GM18951 (cell line): ENCODE measurements at regions not wholly inside any gene's neighbourhood (a gene's known extent, or its start where the extent isn't known, plus 50 kb on each side); places are given as distances from the start of the nearest gene placed in this dataset.

Experiments used
- POLR2A ChIP-seq: IDR thresholded peaks from 4 replicates; pipeline ENCODE4 v1.6.1; 2011; ENCODE audit warnings: mild to moderate bottlenecking; ENCODE audit not compliant: insufficient read length, insufficient read depth; ENCODE audit errors: extremely low read depth
- in situ Hi-C: fragments of 300-500 bp; cut with MboI; formaldehyde crosslinking; loops from one replicate; pipeline ENCODE4 v1.12.0; 2022; ENCODE audit warnings: low sequenced_read_pairs, mixed read lengths, inconsistent platforms; ENCODE audit not compliant: unreplicated experiment

- in situ Hi-C loops: no loop called here
- no peak for TF ChIP-seq POLR2A
Observed at GRCh38 chr1:56034847-56035481, 544.4 kb downstream of the PLPP3 start.

GRCh38 chr1:56034222-56034621 is 545.1 kb downstream of the PLPP3 start:
- TF ChIP-seq POLR2A: no peak
- in situ Hi-C loops: no loop called here

- in situ Hi-C loops: no loop called here
- no peak for TF ChIP-seq POLR2A
Observed at GRCh38 chr1:56033321-56034037, 545.9 kb downstream of the PLPP3 start.

GRCh38 chr1:56032096-56032676 is 547.2 kb downstream of the PLPP3 start:
- no peak for TF ChIP-seq POLR2A
- in situ Hi-C loops: no loop called here

GRCh38 chr1:56031001-56031400 is 548.4 kb downstream of the PLPP3 start:
- in situ Hi-C loops: no loop called here
- TF ChIP-seq POLR2A: no peak

- in situ Hi-C loops: no loop called here
- no peak for TF ChIP-seq POLR2A
Observed at GRCh38 chr1:56029319-56030003, 549.9 kb downstream of the PLPP3 start.

- in situ Hi-C loops: no loop called here
Observed at GRCh38 chr1:56028911-56029310, 550.5 kb downstream of the PLPP3 start.

GRCh38 chr1:56028244-56028643 is 551.1 kb downstream of the PLPP3 start:
- TF ChIP-seq POLR2A: no peak
- in situ Hi-C loops: no loop called here

More at GRCh38 chr1:56028911-56029310, 550.5 kb downstream of the PLPP3 start:
- TF ChIP-seq POLR2A: no peak

- in situ Hi-C loops: no loop called here
- TF ChIP-seq POLR2A: no peak
Observed at GRCh38 chr1:56025942-56026341, 553.4 kb downstream of the PLPP3 start.

GRCh38 chr1:56024155-56024554 is 555.2 kb downstream of the PLPP3 start:
- in situ Hi-C loops: no loop called here
- no peak for TF ChIP-seq POLR2A

- TF ChIP-seq POLR2A: no peak
- in situ Hi-C loops: no loop called here
Observed at GRCh38 chr1:56019922-56020321, 559.4 kb downstream of the PLPP3 start.

GRCh38 chr1:56019472-56019871 is 559.9 kb downstream of the PLPP3 start:
- in situ Hi-C loops: no loop called here
- no peak for TF ChIP-seq POLR2A

- in situ Hi-C loops: no loop called here
- no peak for TF ChIP-seq POLR2A
Observed at GRCh38 chr1:56017336-56017735, 562.0 kb downstream of the PLPP3 start.
